Stimulated activated naive CD8-positive, alpha-beta T cell treated with anti-CD3 and anti-CD28 coated beads, Interleukin-15, amount 100 ng/mL, for 72 hours (primary cell): ENCODE measurements at regions not wholly inside any gene's neighbourhood (a gene's known extent, or its start where the extent isn't known, plus 50 kb on each side); places are given as distances from the start of the nearest gene placed in this dataset.

ENCODE experiments used
- ATAC-seq: fragments of 150-1000 bp; cut with Tn5 transposase; 2 replicates; pipeline ENCODE4 v1.10.0; 2021; ENCODE audit warnings: mild to moderate bottlenecking, moderate library complexity
- DNase-seq, 2 donors: peaks; one replicate each; pipeline ENCODE4 v3.0.0; 2021 to 2022
- H3K27ac Mint-ChIP-seq, 2 donors: one replicate each; pipeline ENCODE4 v1.8.0; 2022; ENCODE audit warnings: mild to moderate bottlenecking in 2 of 2, mixed read lengths in 2 of 2, moderate library complexity in 2 of 2
- H3K27me3 Mint-ChIP-seq: one replicate; pipeline ENCODE4 v1.8.0; 2022; ENCODE audit warnings: mixed read lengths
- H3K4me1 Mint-ChIP-seq: one replicate; pipeline ENCODE4 v1.8.0; 2022; ENCODE audit warnings: mild to moderate bottlenecking, mixed read lengths
- H3K4me3 Mint-ChIP-seq, 2 donors: one replicate each; pipeline ENCODE4 v1.8.0; 2022; ENCODE audit warnings: mild to moderate bottlenecking in 2 of 2, mixed read lengths in 2 of 2, moderate library complexity in 1 of 2
- H3K9me3 Mint-ChIP-seq, 2 donors: one replicate each; pipeline ENCODE4 v1.8.0; 2022; ENCODE audit warnings: mixed read lengths in 2 of 2

DNA sequence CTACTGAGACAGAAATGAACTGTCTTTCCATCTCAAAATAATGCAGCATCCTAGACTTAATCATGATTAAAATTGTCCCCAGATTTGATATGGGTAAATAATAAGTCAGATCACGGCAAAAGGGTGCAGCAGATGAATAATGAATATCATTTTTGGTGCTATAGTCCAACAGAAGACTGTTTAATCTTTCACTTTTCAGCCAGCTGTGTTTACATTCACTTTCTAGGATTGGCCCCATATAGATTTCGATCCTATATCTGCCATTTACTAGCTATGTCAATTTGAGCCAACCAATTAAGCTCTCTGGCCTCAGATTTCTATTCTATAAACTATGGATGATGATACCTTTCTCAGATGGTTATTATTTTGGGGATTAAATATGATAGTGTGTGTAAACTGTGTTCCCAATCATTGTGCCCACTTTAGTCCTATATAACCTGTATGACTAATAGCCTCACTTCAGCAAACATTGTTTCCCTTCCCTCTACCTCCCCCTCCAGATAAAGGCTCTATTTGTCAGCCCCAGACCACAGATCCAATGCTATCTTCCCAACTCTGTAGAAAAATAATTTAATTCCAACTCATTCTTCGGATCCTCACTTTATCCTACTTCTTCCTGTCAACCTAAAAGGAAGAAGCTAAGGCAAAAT lies 53.6 kb upstream of the NT5E start:
- no peak overlapping the region for H3K27ac Mint-ChIP-seq
- H3K4me1 Mint-ChIP-seq, result peaks cover 31% of the 10 kb centered on the region
- peaks cover 0 to 15% of the 10 kb centered on the region in 2 donors for H3K9me3 Mint-ChIP-seq
- no peak overlapping the region for H3K4me3 Mint-ChIP-seq
- DNase-seq, result no peak
- no peak for ATAC-seq
- H3K27me3 Mint-ChIP-seq, result no peaks in the 10 kb centered on the region

GRCh38 chr6:85395746-85396145 lies 54.1 kb upstream of the NT5E start:
- H3K4me3 Mint-ChIP-seq, result no peak overlapping the region
- peaks cover 0 to 17% of the 10 kb centered on the region in 2 donors for H3K9me3 Mint-ChIP-seq
- no peaks in the 10 kb centered on the region for H3K27me3 Mint-ChIP-seq
- no peak for ATAC-seq
- H3K27ac Mint-ChIP-seq, result no peak overlapping the region
- no peak for DNase-seq
- peaks cover 31% of the 10 kb centered on the region for H3K4me1 Mint-ChIP-seq

DNA sequence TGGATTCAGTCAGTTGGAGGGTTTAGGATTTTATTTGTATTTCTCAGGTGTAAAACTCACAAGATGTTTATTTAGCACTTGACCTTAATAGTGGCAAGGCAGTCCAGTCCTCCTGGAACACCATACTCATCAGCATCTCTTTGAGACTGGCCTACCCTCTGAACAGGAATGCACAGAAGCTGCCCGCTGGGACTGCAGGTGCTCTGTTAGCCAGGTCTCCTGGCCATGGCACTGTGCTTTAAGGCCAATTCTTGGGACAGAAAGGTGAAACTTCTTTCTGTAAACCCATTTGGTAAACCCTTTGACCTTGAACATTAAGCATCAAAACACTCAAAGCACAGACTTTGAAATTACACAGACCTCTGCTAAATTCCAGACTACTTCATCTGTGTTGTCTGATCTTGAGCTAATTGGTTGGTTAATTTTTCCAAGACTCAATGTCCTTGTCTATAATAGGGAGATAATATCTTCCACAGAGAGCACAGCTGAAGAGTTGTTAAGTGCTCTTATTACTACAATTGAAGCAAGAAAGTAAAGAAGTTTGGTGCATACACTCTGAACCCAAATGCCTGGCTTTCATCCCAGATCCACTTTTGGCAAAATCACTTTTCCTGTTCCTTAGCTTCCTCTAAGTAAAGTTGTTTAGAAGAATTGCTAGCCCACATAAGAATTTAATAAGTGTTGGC lies 54.9 kb upstream of the NT5E start:
- Mint-ChIP-seq H3K27me3 (no peaks in the 10 kb centered on the region), H3K9me3 (peaks cover 0 to 19% of the 10 kb centered on the region in 2 donors), H3K4me3 (no peak overlapping the region), H3K27ac (no peak overlapping the region), H3K4me1 (peaks cover 30% of the 10 kb centered on the region)
- no peak for DNase-seq
- ATAC-seq, result no peak

- no peak for ATAC-seq
- Mint-ChIP-seq H3K27ac (no peak overlapping the region), H3K4me3 (no peak overlapping the region), H3K27me3 (no peaks in the 10 kb centered on the region), H3K9me3 (peaks cover 0 to 19% of the 10 kb centered on the region in 2 donors), H3K4me1 (peaks cover 30% of the 10 kb centered on the region)
- no peak for DNase-seq
These were observed 55.7 kb upstream of the NT5E start for GRCh38 chr6:85394199-85394598.

DNA sequence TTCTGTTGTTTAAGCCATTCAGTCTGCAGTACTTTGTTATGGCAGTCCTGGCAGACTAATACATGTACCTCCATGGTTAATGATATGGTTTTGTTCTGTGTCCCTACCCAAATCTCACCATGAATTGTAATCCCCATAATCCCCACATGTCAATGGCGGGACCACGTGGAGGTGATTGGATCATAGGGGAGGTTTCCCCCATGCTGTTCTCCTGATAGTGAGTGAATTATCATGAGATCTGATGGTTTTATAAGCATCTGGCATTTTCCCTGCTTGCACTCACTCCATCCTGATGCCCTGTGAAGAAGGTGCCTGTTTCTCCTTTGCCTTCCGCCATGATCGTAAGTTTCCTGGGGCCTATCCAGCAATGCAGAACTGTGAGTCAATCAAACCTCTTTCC lies 57.5 kb upstream of the NT5E start:
- H3K27me3 Mint-ChIP-seq, result no peaks in the 10 kb centered on the region
- ATAC-seq, result no peak
- no peak overlapping the region for H3K4me3 Mint-ChIP-seq
- H3K4me1 Mint-ChIP-seq, result peaks cover 43% of the 10 kb centered on the region
- no peak overlapping the region for H3K27ac Mint-ChIP-seq
- DNase-seq, result no peak
- H3K9me3 Mint-ChIP-seq, result peaks cover 0 to 13% of the 10 kb centered on the region in 2 donors

- H3K4me3 Mint-ChIP-seq, result no peak overlapping the region
- peaks cover 45% of the 10 kb centered on the region for H3K4me1 Mint-ChIP-seq
- peaks cover 0 to 4% of the 10 kb centered on the region in 2 donors for H3K9me3 Mint-ChIP-seq
- no peak for DNase-seq
- H3K27ac Mint-ChIP-seq, result no peak overlapping the region
- H3K27me3 Mint-ChIP-seq, result no peaks in the 10 kb centered on the region
- no peak for ATAC-seq
These were observed 59.1 kb upstream of the NT5E start for GRCh38 chr6:85390775-85391174.

DNA sequence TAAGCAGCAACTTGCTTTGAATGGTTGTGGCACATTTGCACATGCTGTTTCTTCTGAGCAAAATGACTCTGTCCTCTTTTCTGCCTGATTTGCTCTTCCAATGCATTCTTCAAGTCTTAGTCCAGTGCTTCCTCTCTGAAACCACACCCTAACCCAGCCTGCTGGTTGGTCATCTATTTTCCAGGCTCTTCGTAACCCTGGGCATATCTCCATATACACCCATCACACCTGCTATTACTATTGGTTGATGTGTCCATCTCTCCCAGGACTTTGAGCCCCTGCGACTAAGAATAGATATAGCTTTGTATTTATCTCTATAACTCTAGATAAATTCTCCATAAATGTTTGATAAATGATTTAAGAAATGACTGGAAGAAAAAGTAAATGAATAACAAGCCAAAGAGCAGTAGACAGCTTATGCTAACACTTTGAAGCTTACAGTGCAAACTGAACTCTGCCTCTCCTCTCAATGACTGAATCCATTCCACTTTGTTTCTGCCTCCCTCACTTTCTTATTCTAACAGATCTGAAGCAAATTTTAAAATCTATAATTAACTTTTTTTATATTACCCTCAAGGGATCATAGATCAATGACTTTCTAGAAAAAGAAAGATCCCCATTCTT lies 59.7 kb upstream of the NT5E start:
- H3K4me1 Mint-ChIP-seq, result peaks cover 45% of the 10 kb centered on the region
- DNase-seq, result no peak
- H3K27me3 Mint-ChIP-seq, result no peaks in the 10 kb centered on the region
- no peak overlapping the region for H3K27ac Mint-ChIP-seq
- H3K4me3 Mint-ChIP-seq, result no peak overlapping the region
- peaks cover 0 to 4% of the 10 kb centered on the region in 2 donors for H3K9me3 Mint-ChIP-seq
- no peak for ATAC-seq

DNA sequence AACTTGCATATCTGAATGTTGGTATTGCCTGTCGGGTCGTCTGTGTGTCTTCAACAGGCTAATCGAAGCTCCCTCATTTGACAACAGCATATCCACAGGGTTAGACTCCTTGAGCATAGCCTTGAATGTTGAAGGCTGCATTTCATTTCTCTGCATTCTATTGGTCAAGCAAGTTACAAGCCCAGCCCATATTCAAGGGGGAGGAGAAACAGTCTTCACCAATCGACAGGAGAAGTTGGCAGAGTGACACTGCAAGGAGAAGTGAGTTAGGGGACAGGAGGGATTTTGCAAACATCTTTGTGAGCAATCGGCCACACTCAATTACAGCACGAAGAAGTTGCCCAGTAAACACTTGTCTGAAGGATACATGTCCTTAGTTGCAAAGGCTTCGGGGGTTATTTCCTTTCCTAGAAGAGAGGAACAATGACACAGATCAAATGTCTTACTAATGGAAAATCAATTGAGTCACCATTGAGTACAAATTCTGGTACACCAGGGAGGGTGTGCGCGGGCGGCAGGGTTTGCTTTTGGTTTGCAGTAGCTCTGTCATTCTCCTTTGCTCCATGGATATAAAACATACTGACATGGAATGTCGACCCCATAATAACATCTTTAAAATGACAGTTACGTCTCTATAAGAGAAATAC lies 60.6 kb upstream of the NT5E start:
- Mint-ChIP-seq H3K27me3 (no peaks in the 10 kb centered on the region), H3K4me1 (peaks cover 45% of the 10 kb centered on the region), H3K9me3 (peaks cover 0 to 4% of the 10 kb centered on the region in 2 donors), H3K4me3 (no peak overlapping the region), H3K27ac (no peak overlapping the region)
- ATAC-seq (peak; percentile 64), DNase-seq (no peak)

DNA sequence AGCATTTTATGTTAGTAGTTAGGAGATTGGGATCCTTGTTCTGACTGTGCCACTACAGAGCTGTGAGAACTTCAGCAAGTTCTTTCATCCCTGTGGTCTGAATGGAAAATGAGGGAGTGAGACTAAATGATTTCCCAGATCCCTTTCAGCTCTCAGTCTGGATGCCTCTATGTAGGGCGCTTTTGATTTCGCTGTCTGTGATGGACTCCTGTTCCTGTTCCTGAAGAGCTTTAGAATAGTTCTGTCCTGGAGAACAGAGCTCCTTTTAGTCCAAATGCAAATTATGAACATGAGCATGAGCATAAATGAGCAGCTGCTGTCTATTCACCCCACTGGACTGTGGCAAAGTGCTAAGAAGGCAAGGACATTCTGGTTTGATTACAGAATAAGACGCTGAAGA lies 61.4 kb upstream of the NT5E start:
- Mint-ChIP-seq H3K4me3 (no peak overlapping the region), H3K27me3 (no peaks in the 10 kb centered on the region), H3K4me1 (peaks cover 45% of the 10 kb centered on the region), H3K9me3 (peaks cover 0 to 4% of the 10 kb centered on the region in 2 donors), H3K27ac (no peak overlapping the region)
- ATAC-seq (no peak), DNase-seq (no peak)

DNA sequence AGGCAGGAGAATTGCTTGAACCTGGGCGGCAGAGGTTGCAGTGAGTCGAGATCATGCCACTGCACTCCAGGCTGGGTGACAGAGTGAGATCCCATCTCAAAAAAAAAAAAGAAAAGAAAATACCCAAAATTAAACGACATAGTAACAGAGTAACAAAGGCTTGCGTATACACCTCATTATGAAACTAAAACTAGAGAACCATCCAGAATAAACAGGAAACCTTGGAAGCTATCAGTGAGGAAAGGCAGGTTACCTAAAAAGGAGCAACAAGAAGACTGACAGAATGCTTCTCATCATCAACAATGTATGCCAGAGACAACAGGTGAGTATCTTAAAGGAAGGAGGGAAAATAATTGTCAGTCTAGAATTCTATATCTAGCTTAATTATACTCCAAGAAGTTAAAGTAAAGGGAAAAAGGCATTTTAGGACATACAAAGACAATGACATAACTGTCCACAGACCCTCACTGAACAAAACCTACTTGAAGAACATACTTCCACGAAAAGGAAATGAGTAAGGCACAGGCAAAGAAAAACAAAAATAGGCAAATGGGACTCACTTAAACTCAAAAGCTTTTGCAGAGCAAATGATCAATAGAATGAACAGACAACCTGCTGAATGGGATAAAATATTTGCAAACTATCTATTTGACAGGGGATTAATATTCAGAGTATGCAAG lies 64.1 kb upstream of the NT5E start:
- Mint-ChIP-seq H3K4me1 (peaks cover 32% of the 10 kb centered on the region), H3K9me3 (peaks cover 0 to 2% of the 10 kb centered on the region in 2 donors), H3K27ac (no peak overlapping the region), H3K4me3 (no peak overlapping the region), H3K27me3 (no peaks in the 10 kb centered on the region)
- ATAC-seq (no peak), DNase-seq (no peak)

DNA sequence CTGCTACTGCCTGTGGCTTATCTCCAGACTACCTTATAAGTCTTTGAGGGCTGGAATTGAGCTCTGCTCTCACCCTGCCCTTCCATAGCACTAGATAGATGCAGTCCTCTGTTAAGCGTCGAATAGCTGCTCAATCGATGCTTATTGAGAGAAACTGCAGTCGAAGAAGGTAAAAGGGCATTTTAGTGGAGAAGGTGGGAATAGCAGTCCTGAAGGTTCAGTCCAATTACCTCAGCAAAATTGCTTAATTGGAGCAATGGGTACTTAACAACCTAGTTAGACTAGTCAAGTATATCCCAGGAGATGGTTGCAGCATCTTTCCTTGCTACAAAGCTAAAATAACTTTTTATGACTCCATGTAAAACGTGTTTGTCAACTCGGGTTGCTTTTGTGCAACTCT lies 66.8 kb upstream of the NT5E start:
- no peak overlapping the region for H3K27ac Mint-ChIP-seq
- H3K9me3 Mint-ChIP-seq, result peaks cover 0 to 15% of the 10 kb centered on the region in 2 donors
- no peak overlapping the region for H3K4me3 Mint-ChIP-seq
- peaks cover 6% of the 10 kb centered on the region for H3K4me1 Mint-ChIP-seq
- DNase-seq (no peak), ATAC-seq (no peak)
- H3K27me3 Mint-ChIP-seq, result no peaks in the 10 kb centered on the region

DNA sequence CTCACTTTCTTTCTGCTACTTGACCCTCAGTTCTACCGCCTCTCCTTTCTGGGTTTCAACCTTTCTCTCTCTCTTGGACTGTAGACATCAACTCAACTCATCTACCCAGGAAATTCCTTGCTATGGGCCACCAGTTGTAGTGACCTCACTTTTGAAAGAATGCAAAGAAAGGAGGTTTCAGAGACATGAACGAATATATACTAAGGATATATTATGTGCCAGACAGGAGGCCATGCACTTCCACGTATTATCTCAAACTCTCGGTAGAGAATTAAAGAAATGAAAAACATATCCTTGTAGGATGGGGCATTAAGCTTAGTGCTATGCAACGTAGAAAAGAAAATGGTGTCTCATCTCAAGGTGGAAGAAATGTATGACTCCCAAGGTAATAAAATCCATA lies 67.3 kb upstream of the NT5E start:
- DNase-seq (no peak), ATAC-seq (no peak)
- peaks cover 0 to 18% of the 10 kb centered on the region in 2 donors for H3K9me3 Mint-ChIP-seq
- no peak overlapping the region for H3K4me3 Mint-ChIP-seq
- H3K4me1 Mint-ChIP-seq, result peaks cover 3% of the 10 kb centered on the region
- H3K27me3 Mint-ChIP-seq, result no peaks in the 10 kb centered on the region
- no peak overlapping the region for H3K27ac Mint-ChIP-seq

DNA sequence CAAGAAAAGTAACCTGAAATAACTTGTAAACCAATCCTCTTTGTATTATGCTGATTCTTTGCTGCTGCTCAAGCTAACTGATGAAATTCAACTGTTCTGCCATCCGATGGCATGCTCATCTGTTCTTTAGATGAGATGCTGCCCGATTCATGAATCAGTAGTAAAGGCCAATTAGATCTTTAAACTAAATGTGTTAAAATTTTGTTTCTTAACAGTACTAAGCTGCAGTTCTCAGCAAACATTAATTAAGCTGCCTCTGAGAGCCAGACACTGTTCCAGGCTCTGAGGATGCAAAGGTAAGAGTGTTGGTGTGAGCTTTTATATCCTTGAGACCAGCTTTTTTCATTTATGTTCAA lies 77.0 kb upstream of the NT5E start:
- ATAC-seq, result no peak
- Mint-ChIP-seq H3K9me3 (peaks cover 0 to 2% of the 10 kb centered on the region in 2 donors), H3K27ac (no peak overlapping the region), H3K4me1 (peaks cover 19% of the 10 kb centered on the region), H3K4me3 (no peak overlapping the region), H3K27me3 (no peaks in the 10 kb centered on the region)
- no peak for DNase-seq

DNA sequence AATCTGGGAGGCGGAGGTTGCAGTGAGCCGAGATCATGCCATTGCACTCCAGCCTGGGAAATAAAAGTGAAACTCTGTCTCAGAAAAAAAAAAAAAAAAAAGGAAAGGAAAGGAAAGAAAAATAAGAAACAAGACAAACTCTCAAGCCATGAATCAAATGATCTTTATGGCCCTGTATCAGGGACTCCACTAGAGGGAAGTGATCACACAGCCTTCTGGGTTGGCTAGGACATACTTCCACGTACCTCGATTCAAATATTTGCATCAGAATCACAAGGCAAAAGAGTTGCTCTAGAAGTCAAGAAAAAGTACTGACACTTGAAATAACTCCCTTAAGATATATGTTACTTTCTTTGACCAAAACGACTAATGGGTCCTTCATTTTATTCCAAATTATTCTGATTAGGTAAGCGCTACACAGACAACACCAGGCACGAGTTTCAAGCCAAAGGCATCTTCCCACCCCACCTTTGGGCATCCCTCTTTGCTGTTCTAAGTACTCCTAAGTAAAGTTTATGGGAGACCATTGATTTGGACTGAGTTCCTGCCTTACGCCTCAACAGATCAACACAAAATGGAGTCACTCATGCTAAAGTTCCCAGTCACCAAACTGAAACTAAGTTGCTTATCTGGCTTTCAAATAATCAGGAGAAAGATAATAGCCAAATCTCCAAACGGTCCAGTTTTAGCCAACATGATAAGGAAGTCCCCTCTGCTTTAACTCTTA lies 77.5 kb upstream of the NT5E start:
- Mint-ChIP-seq H3K4me3 (no peak overlapping the region), H3K27me3 (no peaks in the 10 kb centered on the region), H3K27ac (no peak overlapping the region), H3K4me1 (peaks cover 19% of the 10 kb centered on the region), H3K9me3 (no peaks in the 10 kb centered on the region)
- no peak for ATAC-seq
- no peak for DNase-seq

- peaks cover 19% of the 10 kb centered on the region for H3K4me1 Mint-ChIP-seq
- H3K9me3 Mint-ChIP-seq, result no peaks in the 10 kb centered on the region
- DNase-seq, result no peak
These were observed 81.3 kb upstream of the NT5E start for GRCh38 chr6:85368631-85369030.

More at GRCh38 chr6:85368631-85369030, 81.3 kb upstream of the NT5E start:
- no peak for ATAC-seq
- H3K27ac Mint-ChIP-seq, result no peak overlapping the region
- no peaks in the 10 kb centered on the region for H3K27me3 Mint-ChIP-seq
- H3K4me3 Mint-ChIP-seq, result no peak overlapping the region
